T-helper 2 cell (primary cell): ENCODE measurements at regions not wholly inside any gene's neighbourhood (a gene's known extent, or its start where the extent isn't known, plus 50 kb on each side); places are given as distances from the start of the nearest gene placed in this dataset.

Experiments
- DNase-seq, 5 experiments: peaks; one replicate each; pipeline versions ENCODE4 v3.0.0 to v3.0.0-alpha.2; 2012 to 2022

DNA sequence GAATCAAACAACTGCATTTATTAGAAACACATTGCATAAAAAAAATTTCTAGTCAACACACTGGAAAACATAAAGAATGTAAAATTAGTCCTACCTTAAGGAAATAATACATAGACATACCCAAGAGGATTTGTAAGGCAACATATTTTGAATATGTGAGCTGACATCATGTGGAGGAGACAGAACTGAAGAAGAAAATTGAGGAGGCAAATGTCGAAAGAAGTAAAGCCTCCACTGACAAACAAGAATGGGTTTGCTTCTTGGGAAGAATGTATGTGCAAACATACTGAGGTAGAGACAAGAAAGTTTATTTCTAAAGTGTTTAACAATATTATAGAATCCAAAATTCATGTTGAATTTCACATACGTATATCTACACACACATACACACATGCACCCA is 363.0 kb upstream of the PDE4D start:
- DNase-seq: no peak

DNA sequence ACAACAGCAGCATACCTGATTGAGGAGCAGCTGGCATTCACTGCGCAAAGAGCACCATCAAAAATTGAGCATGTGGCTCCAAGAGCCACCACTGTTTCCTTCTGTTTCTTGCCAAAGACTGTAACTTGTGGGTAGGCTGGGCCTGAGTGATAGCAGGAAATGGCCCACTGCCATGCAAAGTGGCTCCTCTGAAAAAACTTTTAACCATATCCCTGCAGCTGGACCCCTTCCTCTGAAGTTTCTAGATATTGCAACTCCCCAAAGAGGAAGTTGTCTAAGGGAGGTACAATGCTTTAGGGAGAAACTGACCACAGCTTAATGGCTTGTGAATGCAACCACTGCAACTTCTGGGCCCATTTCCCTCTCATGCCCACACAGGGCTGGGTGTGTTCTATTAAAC is 355.4 kb upstream of the PDE4D start:
- DNase-seq: no peak

GRCh38 chr5:60243713-60244112 is 350.2 kb upstream of the PDE4D start:
- peak in 1 of 5 experiments; percentile 18 for DNase-seq

- DNase-seq: no peak
These were observed 338.7 kb upstream of the PDE4D start for GRCh38 chr5:60232036-60232795.

- no peak for DNase-seq
These were observed 336.9 kb upstream of the PDE4D start for GRCh38 chr5:60230456-60230855.

DNA sequence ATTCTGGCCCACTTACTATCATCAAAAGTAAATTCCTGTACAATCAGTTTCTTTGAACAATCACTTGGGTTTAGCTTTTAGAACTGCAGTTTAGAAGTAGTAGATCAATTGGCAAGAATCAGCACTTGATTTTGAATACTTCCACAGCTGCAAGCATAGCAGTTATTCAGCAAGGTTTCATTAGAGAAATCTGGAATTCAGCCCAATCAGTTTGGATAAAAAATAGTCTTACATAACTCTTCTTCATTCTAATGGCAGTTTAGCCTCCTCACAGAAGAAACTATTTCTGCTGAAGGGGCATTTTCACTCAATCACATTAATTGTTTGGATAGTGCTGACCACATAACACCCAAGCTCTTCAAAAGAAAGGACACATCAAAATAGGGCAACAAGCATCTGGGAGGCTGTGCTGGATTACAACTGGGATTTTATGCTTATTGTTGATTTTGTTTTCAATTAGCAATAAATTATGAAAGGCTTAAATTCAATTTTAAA is 336.2 kb upstream of the PDE4D start:
- DNase-seq: no peak

DNA sequence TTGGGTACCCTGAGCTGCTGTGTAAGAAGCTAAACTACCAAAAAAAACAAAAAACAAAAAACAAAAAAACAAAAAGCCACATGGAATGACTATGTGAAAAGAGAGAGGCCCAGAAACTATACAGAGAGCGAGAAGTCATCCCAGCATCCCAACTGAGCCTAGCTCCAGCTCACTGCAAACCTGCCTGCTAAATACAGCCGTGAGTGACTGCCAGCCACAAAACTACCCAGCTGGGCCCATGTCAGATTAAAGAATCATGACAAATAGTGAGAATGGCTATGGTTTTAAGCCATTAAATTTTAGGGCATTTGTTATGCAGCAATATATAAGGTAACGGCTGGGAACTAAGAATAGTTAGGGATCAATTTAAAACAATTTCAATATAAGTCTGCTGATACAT is 335.1 kb upstream of the PDE4D start:
- DNase-seq: no peak

DNA sequence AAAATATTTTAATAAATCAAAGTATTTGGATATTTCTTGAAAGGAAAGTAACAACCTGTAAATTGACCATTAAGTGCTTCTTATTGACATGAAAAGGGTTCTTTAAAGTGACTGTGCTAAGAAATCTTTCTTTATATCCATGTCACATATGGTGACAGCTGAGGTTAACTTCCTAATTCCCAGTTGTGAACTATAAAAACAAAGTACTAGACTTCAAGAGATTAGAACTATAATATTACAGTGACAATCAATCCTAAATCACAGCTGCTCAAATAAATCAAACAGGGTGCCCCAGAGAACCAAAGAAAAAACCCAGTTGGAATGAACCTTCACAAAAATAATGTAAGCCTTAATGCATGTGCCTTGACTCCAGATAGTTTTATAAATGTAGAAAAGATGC is 332.6 kb upstream of the PDE4D start:
- DNase-seq: no peak

DNA sequence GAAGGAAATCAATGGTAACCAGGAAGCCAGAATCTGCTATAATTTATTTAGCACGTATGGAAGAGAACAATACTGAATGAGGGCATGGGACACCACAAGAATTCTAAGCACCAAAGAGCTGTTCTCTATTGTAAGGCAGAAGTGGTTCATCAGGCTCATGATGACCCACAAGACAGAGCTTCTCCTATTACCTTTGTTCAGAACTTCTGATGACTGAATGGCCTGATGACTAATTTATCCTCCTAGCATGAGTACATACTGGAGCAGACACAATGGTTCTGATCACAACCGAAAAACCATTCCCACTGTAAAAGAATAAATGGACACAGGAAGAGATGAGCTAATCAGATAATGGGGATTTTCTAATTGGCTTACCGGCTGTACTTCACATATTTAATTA is 329.8 kb upstream of the PDE4D start:
- no peak for DNase-seq

GRCh38 chr5:60219921-60220320 is 326.4 kb upstream of the PDE4D start:
- DNase-seq: no peak

- no peak for DNase-seq
These were observed 317.3 kb upstream of the PDE4D start for GRCh38 chr5:60210810-60211209.

DNA sequence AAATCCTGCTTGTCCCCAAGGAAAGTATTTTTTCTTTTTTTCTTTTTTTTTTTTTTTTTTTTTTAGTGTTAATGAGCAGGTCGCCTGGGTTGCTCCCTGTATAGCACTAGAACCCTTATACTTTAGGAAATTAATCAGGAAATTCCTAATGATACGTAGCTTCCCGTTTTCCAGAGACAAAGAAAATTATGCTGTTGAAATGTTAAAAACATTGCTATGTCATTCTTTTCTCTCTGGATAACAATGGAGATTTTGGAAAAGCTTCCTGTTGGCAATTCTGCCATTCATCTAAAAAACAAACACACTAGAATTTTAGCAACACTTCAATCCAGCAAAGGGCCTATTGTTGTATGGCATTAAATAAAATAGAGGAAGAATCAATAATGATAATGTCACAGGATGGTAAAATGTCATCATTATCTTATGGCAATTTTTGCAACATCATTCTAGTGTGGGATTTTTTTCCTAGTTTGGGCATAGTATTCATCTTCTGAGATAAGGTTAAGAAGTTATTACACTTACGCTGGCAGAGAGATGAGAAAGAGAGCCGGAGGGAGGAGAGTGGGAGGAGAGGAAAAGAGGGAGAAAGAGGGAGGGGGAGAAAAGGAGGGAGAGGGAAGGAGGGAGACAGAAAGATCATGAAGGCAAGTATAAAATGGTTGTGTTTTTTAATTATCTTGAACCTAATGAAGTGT is 315.8 kb upstream of the PDE4D start:
- no peak for DNase-seq

- no peak for DNase-seq
These were observed 315.2 kb upstream of the PDE4D start for GRCh38 chr5:60208716-60209115.

DNA sequence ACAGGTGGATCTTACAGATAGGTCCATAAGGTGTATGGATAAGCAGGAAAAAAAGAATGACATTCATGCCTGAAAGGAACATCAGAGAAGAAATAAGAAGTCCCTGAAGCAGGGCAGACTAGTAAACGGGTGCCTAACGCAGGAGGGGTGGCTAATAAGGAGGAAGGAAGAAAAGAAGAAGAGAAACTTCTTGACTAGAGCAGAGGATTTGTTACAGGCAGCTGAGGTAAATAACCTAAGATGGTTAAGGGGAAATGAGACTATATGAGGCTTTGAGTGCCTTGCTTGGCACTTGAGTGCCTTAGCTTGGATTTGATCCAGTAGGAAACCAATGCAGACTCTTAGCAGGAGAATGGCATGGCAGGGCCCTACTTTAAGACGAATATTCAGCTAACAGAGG is 313.5 kb upstream of the PDE4D start:
- DNase-seq: no peak

GRCh38 chr5:60206234-60206633 is 312.7 kb upstream of the PDE4D start:
- DNase-seq: no peak

- DNase-seq: no peak
These were observed 311.5 kb upstream of the PDE4D start for GRCh38 chr5:60205071-60205470.

DNA sequence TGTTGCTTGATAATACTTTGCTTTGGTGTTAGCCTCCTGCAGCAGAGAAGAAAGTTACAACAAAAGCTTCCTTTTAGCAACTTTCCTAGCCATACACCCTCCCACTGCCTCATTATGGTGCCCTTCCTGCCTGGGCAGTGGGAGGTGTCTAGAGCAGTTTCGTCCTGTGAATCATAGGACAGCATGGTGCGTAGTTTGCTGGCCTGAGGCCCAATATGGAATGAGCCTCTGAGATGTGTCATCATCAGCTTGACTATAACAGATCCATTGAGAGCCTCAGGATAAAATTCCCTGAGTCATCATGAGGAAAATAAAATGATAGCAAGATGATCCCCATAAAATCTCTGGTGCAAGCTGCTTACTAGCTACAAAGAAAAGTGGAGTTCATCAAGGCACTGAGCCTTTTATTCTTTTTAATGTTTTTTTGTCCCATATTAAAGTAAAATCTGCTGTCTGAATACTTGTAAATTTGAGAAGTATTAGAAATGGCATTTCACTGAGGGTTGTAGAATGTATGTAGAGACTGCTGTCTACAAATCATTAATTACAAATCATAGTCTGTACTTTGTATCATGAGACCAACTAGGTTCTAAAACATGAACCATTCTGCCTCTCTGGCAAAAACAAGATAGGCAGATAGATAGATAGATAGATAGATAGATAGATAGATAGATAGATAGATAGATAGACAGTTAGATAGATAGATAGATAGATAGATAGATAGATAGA is 303.0 kb upstream of the PDE4D start:
- DNase-seq: no peak

DNA sequence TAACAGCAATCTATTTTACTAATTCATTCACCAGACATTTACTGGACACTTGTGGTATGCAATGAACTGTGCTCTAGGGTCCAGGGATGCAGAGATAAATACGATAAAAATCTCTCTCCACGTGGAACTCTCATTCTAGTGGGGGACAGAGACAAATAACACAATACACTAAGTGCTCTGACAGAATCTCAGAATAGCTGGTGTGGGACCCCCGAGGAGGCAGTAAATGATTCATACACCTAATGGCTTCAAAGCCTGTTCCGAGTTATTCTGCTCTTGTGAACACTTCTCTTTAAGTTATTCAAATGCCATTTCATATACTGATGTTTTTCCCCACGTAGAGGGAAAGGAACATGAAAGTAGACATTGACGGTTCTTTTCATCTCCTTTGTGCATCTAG is 302.0 kb upstream of the PDE4D start:
- DNase-seq: no peak

DNA sequence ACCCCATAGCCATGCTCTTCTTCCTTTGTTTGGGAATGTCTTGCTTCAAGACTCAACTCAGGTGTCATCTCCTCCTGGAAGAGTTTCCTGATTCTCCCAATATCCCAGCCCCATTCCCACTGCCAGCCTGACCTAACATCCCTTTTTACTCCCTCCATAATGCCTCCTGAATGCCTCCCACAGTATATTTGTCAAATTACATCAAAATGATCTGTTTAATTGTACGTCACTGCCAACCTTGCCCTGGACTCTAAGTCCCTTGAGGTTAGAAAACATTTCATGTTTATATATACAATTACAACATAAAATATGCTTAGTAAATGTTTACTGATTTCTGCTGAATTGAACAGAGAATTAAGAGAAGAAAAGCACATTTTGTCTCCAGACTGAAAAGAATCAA is 301.6 kb upstream of the PDE4D start:
- no peak for DNase-seq

- no peak for DNase-seq
These were observed 291.9 kb upstream of the PDE4D start for GRCh38 chr5:60185231-60186099.

- DNase-seq: no peak
These were observed 291.1 kb upstream of the PDE4D start for GRCh38 chr5:60184606-60185005.

DNA sequence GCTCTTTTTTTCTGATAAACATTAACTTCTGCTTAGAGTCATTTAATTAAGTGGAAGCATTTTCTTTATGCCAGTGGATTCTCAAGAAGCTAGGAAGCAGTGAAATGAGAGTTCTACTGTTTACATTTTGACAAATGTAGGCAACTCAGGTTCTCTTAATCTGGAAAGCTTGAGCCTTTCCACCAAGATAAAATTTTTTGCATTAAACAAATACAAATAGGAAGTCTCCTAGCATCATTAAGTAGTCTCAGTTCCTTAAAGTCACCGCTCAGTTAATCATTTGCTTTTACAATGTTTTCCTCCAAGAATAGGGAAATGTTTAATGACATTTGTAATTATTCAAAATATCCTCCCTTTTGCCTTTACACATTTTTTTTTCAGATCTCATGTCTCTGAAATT is 290.4 kb upstream of the PDE4D start:
- DNase-seq: no peak

GRCh38 chr5:60178101-60178500 is 284.6 kb upstream of the PDE4D start:
- no peak for DNase-seq
